ENCODE measurements at regions not wholly inside any gene's neighbourhood (a gene's known extent, or its start where the extent isn't known, plus 50 kb on each side); places are given as distances from the start of the nearest gene placed in this dataset.
"Not testable (repeated sequence)": the region's sequence is repeated elsewhere in the genome, so short reads cannot be mapped to it uniquely, and the experiment has no call there.

GRCh38 chr11:33437529-33437928 is 180.3 kb downstream of the HIPK3 start:
- no peak for DNase-seq
- Histone ChIP-seq H3K9me3 (no peaks in the 10 kb centered on the region), H3K4me3 (no peak overlapping the region), H3K4me1 (no peaks in the 10 kb centered on the region), H3K27me3 (no peaks in the 10 kb centered on the region), H3K36me3 (ENCODE audit: low read depth, missing control alignments) (no peaks in the 10 kb centered on the region), H3K27ac (no peak overlapping the region)
- TF ChIP-seq CTCF (IDR thresholded peaks at IDR 0.05): no peak
- no peak for TF ChIP-seq POLR2A (IDR thresholded peaks at IDR 0.05)
- 88 to 100% methylated on average over 1 of the region's 1 CpG for WGBS, 2 donors
- intact Hi-C loops (cut with DNase I; ENCODE audit: low total_unique reads): no loop called here

GRCh38 chr11:33435216-33435615 is 178.0 kb downstream of the HIPK3 start:
- Histone ChIP-seq H3K27me3 (no peaks in the 10 kb centered on the region), H3K36me3 (ENCODE audit: low read depth, missing control alignments) (no peaks in the 10 kb centered on the region), H3K9me3 (no peaks in the 10 kb centered on the region), H3K27ac (no peak overlapping the region), H3K4me3 (no peak overlapping the region), H3K4me1 (no peaks in the 10 kb centered on the region)
- intact Hi-C loops (cut with DNase I; ENCODE audit: low total_unique reads): no loop called here
- TF ChIP-seq POLR2A (IDR thresholded peaks at IDR 0.05) (no peak), CTCF (IDR thresholded peaks at IDR 0.05) (no peak)
- DNase-seq: no peak

- DNase-seq: no peak
- H3K36me3 ChIP-seq (ENCODE audit: low read depth, missing control alignments): no peaks in the 10 kb centered on the region
- no peaks in the 10 kb centered on the region for H3K4me1 ChIP-seq
- WGBS, 2 donors: 96 to 100% methylated on average over 1 of the region's 1 CpG
- no peaks in the 10 kb centered on the region for H3K9me3 ChIP-seq
- no peak for TF ChIP-seq POLR2A (IDR thresholded peaks at IDR 0.05)
- TF ChIP-seq CTCF (IDR thresholded peaks at IDR 0.05): no peak
- no peak overlapping the region for H3K27ac ChIP-seq
- no peaks in the 10 kb centered on the region for H3K27me3 ChIP-seq
- H3K4me3 ChIP-seq: no peak overlapping the region
- intact Hi-C loops (cut with DNase I; ENCODE audit: low total_unique reads): no loop called here
These were observed 177.1 kb downstream of the HIPK3 start for GRCh38 chr11:33434294-33434693.

- DNase-seq; H3K4me1 ChIP-seq; H3K27me3 ChIP-seq; H3K27ac ChIP-seq; H3K4me3 ChIP-seq; intact Hi-C loops (cut with DNase I; ENCODE audit: low total_unique reads); H3K36me3 ChIP-seq (ENCODE audit: low read depth, missing control alignments); H3K9me3 ChIP-seq: not testable (repeated sequence)
- WGBS, 2 donors: 92 to 93% methylated on average over 7 of the region's 7 CpGs
These were observed 171.3 kb downstream of the HIPK3 start for GRCh38 chr11:33428435-33428834.

GRCh38 chr11:33420959-33421566 is 163.9 kb downstream of the HIPK3 start:
- H3K4me1 ChIP-seq: no peaks in the 10 kb centered on the region
- H3K4me3 ChIP-seq: no peak overlapping the region
- 91 to 100% methylated on average over 4 of the region's 4 CpGs for WGBS, 2 donors
- no peak overlapping the region for H3K27ac ChIP-seq
- no peaks in the 10 kb centered on the region for H3K9me3 ChIP-seq
- no peak for DNase-seq
- intact Hi-C loops (cut with DNase I; ENCODE audit: low total_unique reads): no loop called here
- TF ChIP-seq CTCF (IDR thresholded peaks at IDR 0.05) (no peak), POLR2A (IDR thresholded peaks at IDR 0.05) (no peak)
- no peaks in the 10 kb centered on the region for H3K36me3 ChIP-seq (ENCODE audit: low read depth, missing control alignments)
- no peaks in the 10 kb centered on the region for H3K27me3 ChIP-seq

Measured in testis (tissue), 2 donors.